Coronary artery (tissue), 2 donors: ENCODE measurements at regions not wholly inside any gene's neighbourhood (a gene's known extent, or its start where the extent isn't known, plus 50 kb on each side); places are given as distances from the start of the nearest gene placed in this dataset.
"Not testable (repeated sequence)": the region's sequence is repeated elsewhere in the genome, so short reads cannot be mapped to it uniquely, and the experiment has no call there.

Experiments used
- DNase-seq: peaks from one replicate; pipeline ENCODE4 v3.0.0-alpha.2; 2017; ENCODE audit warnings: low spot score
- H3K27ac ChIP-seq, 2 donors: fragments of 200-600 bp; sonication (generic); one replicate each; pipeline ENCODE4 v1.5.1; 2016 to 2019
- H3K4me3 ChIP-seq: fragments of 200-600 bp; sonication (generic); 2 replicates; pipeline ENCODE4 v1.5.1; 2016; ENCODE audit warnings: mild to moderate bottlenecking, moderate library complexity
- CTCF ChIP-seq: fragments of 200-600 bp; sonication (generic); IDR thresholded peaks from one replicate; pipeline ENCODE4 v1.5.1; 2019; ENCODE audit warnings: antibody characterized with exemption

DNA sequence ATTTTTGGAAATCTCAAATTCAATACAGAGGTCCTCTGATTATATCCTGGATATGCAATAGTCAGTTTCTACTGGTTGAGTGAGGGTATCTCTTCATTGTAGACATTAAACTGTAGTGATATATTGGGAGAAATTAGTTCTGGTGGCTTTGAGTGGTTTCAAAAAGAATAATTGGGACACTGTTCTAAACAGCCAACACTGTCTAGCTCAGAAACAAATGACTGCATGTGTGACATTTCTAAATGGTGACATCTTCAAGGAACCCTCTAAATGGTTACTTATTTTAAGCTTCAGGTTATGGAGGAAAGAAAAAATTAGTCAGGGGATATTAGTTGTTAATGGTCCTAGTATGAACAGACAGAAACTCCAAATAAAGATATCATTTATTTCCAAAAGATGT is 186.2 kb downstream of the LARP7 start:
- H3K27ac ChIP-seq: no peak overlapping the region
- no peak overlapping the region for H3K4me3 ChIP-seq
- DNase-seq: no peak
- no peak for TF ChIP-seq CTCF

GRCh38 chr4:112823606-112824005 is 186.7 kb downstream of the LARP7 start:
- Histone ChIP-seq H3K4me3 (no peak overlapping the region), H3K27ac (no peak overlapping the region)
- DNase-seq: no peak
- no peak for TF ChIP-seq CTCF

- no peak for TF ChIP-seq CTCF
- Histone ChIP-seq H3K4me3 (no peak overlapping the region), H3K27ac (no peak overlapping the region)
- DNase-seq: no peak
Measured at GRCh38 chr4:112830753-112831386, 193.9 kb downstream of the LARP7 start.

- no peak for TF ChIP-seq CTCF
- DNase-seq: no peak
- Histone ChIP-seq H3K27ac (no peak overlapping the region), H3K4me3 (no peak overlapping the region)
Measured at GRCh38 chr4:112832493-112832892, 195.6 kb downstream of the LARP7 start.

DNA sequence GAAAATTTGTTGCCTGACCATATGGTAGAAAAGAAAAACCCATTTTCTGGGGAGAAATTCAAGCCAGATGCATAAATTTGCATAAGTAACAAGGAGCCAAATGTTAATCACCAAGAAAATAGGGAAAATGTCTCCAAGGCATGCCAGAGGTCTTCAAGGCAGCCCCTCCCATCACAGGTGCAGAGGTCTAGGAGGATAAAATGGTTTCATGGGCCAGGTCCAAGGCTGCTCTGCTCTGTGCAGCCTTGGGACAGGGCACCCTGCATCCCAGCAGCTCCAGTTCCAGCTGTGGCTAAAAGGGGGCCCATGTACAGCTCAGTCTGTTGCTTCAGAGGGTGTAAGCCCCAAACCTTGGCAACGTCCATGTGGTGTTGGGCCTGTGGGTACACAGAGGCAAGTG is 200.0 kb downstream of the LARP7 start:
- H3K4me3 ChIP-seq: no peak overlapping the region
- no peak overlapping the region for H3K27ac ChIP-seq
- TF ChIP-seq CTCF: no peak
- no peak for DNase-seq

DNA sequence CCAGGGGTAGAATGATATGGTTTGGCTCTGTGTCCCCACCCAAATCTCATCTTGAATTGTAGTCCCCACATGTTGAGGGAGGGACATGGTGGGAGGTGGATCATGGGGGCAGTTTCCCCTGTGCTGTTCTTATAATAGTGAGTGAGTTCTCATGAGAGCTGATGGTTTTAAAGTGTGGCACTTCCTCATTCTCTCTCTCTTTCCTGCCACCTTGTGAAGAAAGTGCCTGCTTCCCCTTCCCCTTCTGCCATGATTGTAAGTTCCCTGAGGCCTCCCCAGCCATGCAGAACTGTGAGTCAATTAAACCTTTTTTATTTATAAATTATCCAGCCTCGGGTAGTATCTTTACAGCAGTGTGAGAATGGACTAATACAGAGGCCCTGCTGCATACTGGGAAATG is 201.1 kb downstream of the LARP7 start:
- H3K27ac ChIP-seq, DNase-seq, H3K4me3 ChIP-seq: not testable (repeated sequence)

DNA sequence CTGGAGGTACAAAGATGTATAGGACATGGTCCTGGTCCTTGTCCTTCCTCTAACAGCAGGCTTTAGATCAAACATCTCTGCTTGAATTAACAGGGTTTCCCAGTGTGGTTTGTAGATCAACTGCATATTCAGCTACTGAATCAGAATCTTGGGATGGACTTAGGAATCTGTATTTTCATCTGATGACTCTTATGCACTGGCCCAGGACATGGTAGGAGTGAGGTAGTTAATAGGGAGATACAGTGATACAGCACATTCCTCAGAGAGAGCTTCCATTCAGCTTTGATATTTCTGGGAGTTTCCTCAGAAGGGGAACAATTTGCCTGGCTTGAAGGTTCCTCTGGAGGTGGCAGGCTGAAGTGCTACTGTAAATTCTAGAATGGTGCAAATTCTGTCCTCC is 203.1 kb downstream of the LARP7 start:
- no peak overlapping the region for H3K4me3 ChIP-seq
- no peak for DNase-seq
- TF ChIP-seq CTCF: no peak
- no peak overlapping the region for H3K27ac ChIP-seq

GRCh38 chr4:112840619-112841018 is 203.7 kb downstream of the LARP7 start:
- no peak overlapping the region for H3K27ac ChIP-seq
- TF ChIP-seq CTCF: no peak
- no peak overlapping the region for H3K4me3 ChIP-seq
- no peak for DNase-seq
